HepG2 (cell line): ENCODE measurements at regions not wholly inside any gene's neighbourhood (a gene's known extent, or its start where the extent isn't known, plus 50 kb on each side); places are given as distances from the start of the nearest gene placed in this dataset.

ENCODE experiments used
- ATAC-seq: fragments of 200-7000 bp; cut with Tn5 transposase; 3 replicates; pipeline ENCODE4 v1.9.1; 2020; ENCODE audit warnings: mild to moderate bottlenecking, moderate library complexity
- BruUV-seq: library from RNA; stranded (reverse); fragments of 400-500 nt; replicated peaks from 2 replicates; lab custom pipeline; 2021; lab: Mats Ljungman, UMichigan
- CTCF ChIA-PET: fragments of 300-600 bp; formaldehyde crosslinking; extraction: SDS; loops from one replicate; lab custom pipeline; 2021; ENCODE audit warnings: low total read pairs, inconsistent platforms, low intra/inter-chr PET ratio; lab: Yijun Ruan, JAX
- POLR2A ChIA-PET: fragments of 350-600 bp; sonication (Branson Sonifier 250); formaldehyde crosslinking; loops from one replicate; lab custom pipeline; 2020; ENCODE audit warnings: antibody characterized with exemption, inconsistent platforms; lab: Yijun Ruan, JAX
- DNase-seq: peaks from one replicate; pipeline ENCODE4 v3.0.0-alpha.2; 2015; ENCODE audit warnings: low spot score
- FAIRE-seq: peaks from 3 replicates; lab custom pipeline; 2011; peaks lifted over from hg19 to GRCh38; lab: Jason Lieb, UNC
- H2AFZ ChIP-seq: one replicate; pipeline ENCODE4 v1.6.1; 2011; ENCODE audit warnings: low read length, inconsistent platforms
- H3K27ac ChIP-seq: fragments of 300-600 bp; 3 replicates; pipeline ENCODE4 v1.8.0; 2011; ENCODE audit warnings: mixed run types, mild to moderate bottlenecking, mixed read lengths, low read length, inconsistent platforms; ENCODE audit not compliant: insufficient read depth; ENCODE audit errors: extremely low read length
- H3K27me3 ChIP-seq, 2 experiments: fragments of 200-600 bp in 1 of 2; 2 replicates in 1 of 2; 3 replicates in 1 of 2; pipeline versions ENCODE4 v1.6.0 to v1.8.0; 2011; ENCODE audit warnings: low read length in 2 of 2, mild to moderate bottlenecking in 2 of 2, moderate library complexity in 2 of 2, inconsistent platforms in 1 of 2; ENCODE audit not compliant: insufficient read depth in 2 of 2, control insufficient read depth in 1 of 2
- H3K36me3 ChIP-seq, 2 experiments: fragments of 200-600 bp in 1 of 2; replicated peaks in 1 of 2; 2 replicates in 1 of 2; 3 replicates in 1 of 2; pipeline versions ENCODE4 v1.5.1 to v1.8.0; 2011; ENCODE audit warnings: low read length in 2 of 2, inconsistent platforms in 1 of 2; ENCODE audit not compliant: insufficient read depth in 2 of 2, control insufficient read depth in 1 of 2
- H3K4me1 ChIP-seq: 2 replicates; pipeline ENCODE4 v1.5.1; 2012; ENCODE audit warnings: low read length, inconsistent platforms; ENCODE audit not compliant: insufficient read depth
- H3K4me2 ChIP-seq: 2 replicates; pipeline ENCODE4 v1.6.0; 2011; ENCODE audit warnings: low read depth, low read length, inconsistent platforms
- H3K4me3 ChIP-seq, 3 experiments: fragments of 200-600 bp in 1 of 3; sonication (generic), shearing (Covaris generic) in 1 of 3; replicated peaks in 1 of 3; 2 replicates each; pipeline ENCODE4 v1.5.1; 2011 to 2016; ENCODE audit warnings: low read length in 3 of 3, inconsistent platforms in 2 of 3, low read depth in 2 of 3, mild to moderate bottlenecking in 2 of 3, control low read depth in 1 of 3, mixed read lengths in 1 of 3; ENCODE audit not compliant: insufficient read depth in 1 of 3
- H3K79me2 ChIP-seq: one replicate; pipeline ENCODE4 v1.6.1; 2011; ENCODE audit warnings: low read length, inconsistent platforms; ENCODE audit not compliant: insufficient read depth
- H3K9ac ChIP-seq: 2 replicates; pipeline ENCODE4 v1.6.0; 2011; ENCODE audit warnings: mild to moderate bottlenecking, low read depth, low read length, inconsistent platforms; ENCODE audit not compliant: insufficient read depth
- H3K9me3 ChIP-seq: 2 replicates; pipeline ENCODE4 v1.5.1; 2012; ENCODE audit warnings: mild to moderate bottlenecking, low read length
- H4K20me1 ChIP-seq: 2 replicates; pipeline ENCODE4 v1.6.0; 2011; ENCODE audit warnings: inconsistent platforms, mild to moderate bottlenecking, low read length, moderate library complexity; ENCODE audit not compliant: insufficient read depth
- CTCF ChIP-seq: sonication (generic); formaldehyde crosslinking; IDR thresholded peaks from 2 replicates; pipeline ENCODE4 v1.5.0; 2020; ENCODE audit warnings: mild to moderate bottlenecking, missing genetic modification reagents, moderate library complexity
- DZIP1 ChIP-seq: sonication (generic); formaldehyde crosslinking; IDR thresholded peaks from 2 replicates; pipeline ENCODE4 v1.5.0; 2020; ENCODE audit warnings: mild to moderate bottlenecking, missing genetic modification reagents
- SRY ChIP-seq: sonication (generic); formaldehyde crosslinking; IDR thresholded peaks from 2 replicates; pipeline ENCODE4 v1.8.0; 2022; ENCODE audit warnings: mild to moderate bottlenecking, missing genetic modification reagents
- STAG1 ChIP-seq: sonication (generic); formaldehyde crosslinking; IDR thresholded peaks from 2 replicates; pipeline ENCODE4 v1.4.0; 2020; ENCODE audit warnings: missing genetic modification reagents
- ZKSCAN1 ChIP-seq: fragments of 150-350 bp; IDR thresholded peaks from 2 replicates; pipeline ENCODE4 v1.6.1; 2014; ENCODE audit warnings: low read length
- ZNF318 ChIP-seq: sonication (generic); formaldehyde crosslinking; IDR thresholded peaks from 2 replicates; pipeline ENCODE4 v1.4.0; 2020; ENCODE audit warnings: mild to moderate bottlenecking, missing genetic modification reagents
- ZNF460 ChIP-seq: sonication (generic); formaldehyde crosslinking; IDR thresholded peaks from 2 replicates; pipeline ENCODE4 v1.5.1; 2020; ENCODE audit warnings: missing genetic modification reagents, mild to moderate bottlenecking, borderline replicate concordance
- ZNF503 ChIP-seq: sonication (generic); formaldehyde crosslinking; IDR thresholded peaks from 2 replicates; pipeline ENCODE4 v1.4.0; 2020; ENCODE audit warnings: missing genetic modification reagents
- ZNF570 ChIP-seq: sonication (generic); formaldehyde crosslinking; IDR thresholded peaks from 2 replicates; pipeline ENCODE4 v1.4.0; 2020; ENCODE audit warnings: mild to moderate bottlenecking, missing genetic modification reagents, borderline replicate concordance
- WGBS: methylation state at CpG from one replicate; pipeline ENCODE4 v1.1.6; 2017; ENCODE audit warnings: low lambda C conversion rate; 5-methylcytosine and 5-hydroxymethylcytosine counted together
- in situ Hi-C: cut with HindIII; loops from 2 replicates; pipeline ENCODE4 v1.10.0; 2017; ENCODE audit warnings: low pct_unique_long_range_greater_than_20kb; ENCODE audit not compliant: extremely low pct_ligation_motif_present
- intact Hi-C: fragments of 100-400 bp; cut with micrococcal nuclease; formaldehyde crosslinking; loops from one replicate; pipeline ENCODE4 v1.10.0; 2022; ENCODE audit not compliant: unreplicated experiment

- DNase-seq: no peak
- Histone ChIP-seq H3K9me3 (no peaks in the 10 kb centered on the region; the same call in 1 of the 2 replicates), H4K20me1 (no peaks in the 10 kb centered on the region), H3K9ac (no peak overlapping the region), H3K36me3 (no peaks in the 10 kb centered on the region), H3K4me1 (no peaks in the 10 kb centered on the region), H2AFZ (no peak overlapping the region), H3K27me3 (no peaks in the 10 kb centered on the region), H3K4me2 (no peak overlapping the region), H3K27ac (no peak overlapping the region), H3K79me2 (no peaks in the 10 kb centered on the region), H3K4me3 (no peak overlapping the region)
- intact Hi-C loops: loop anchor here (1.0 kb wide), 1 partner anchor 20 kb away; no protein-coding TSS in a partner anchor
- ChIA-PET CTCF (interaction anchor here (0.8 kb wide), 1 partner anchor 21 kb away, joined by 3 read pairs; no protein-coding TSS in a partner anchor), POLR2A (no interaction called here)
- BruUV-seq: no TSS peak
- no peak for FAIRE-seq
- no peak; the same call in 2 of the 3 replicates for ATAC-seq
- 25% methylated on average over 5 of the region's 5 CpGs for WGBS
- in situ Hi-C loops: no loop called here
- no peak for TF ChIP-seq ZNF318 (CRISPR knock-in tag)
- 0 out of 2 replicates have a peak, but pooled peaks have one; percentile 17 for TF ChIP-seq CTCF (CRISPR knock-in tag)
- TF ChIP-seq STAG1 (CRISPR knock-in tag): peak; percentile 13; the same call in 1 of the 2 replicates
- TF ChIP-seq ZNF570 (CRISPR knock-in tag): no peak
- no peak for TF ChIP-seq ZKSCAN1
- no peak for TF ChIP-seq SRY
- no peak for TF ChIP-seq DZIP1 (CRISPR knock-in tag)
- no peak for TF ChIP-seq ZNF503 (CRISPR knock-in tag)
- no peak for TF ChIP-seq ZNF460 (CRISPR knock-in tag)
These were observed 322.7 kb downstream of the CRPPA start for GRCh38 chr7:16098585-16099179.
